Sigmoid colon (tissue), 6 donors: ENCODE measurements at regions not wholly inside any gene's neighbourhood (a gene's known extent, or its start where the extent isn't known, plus 50 kb on each side); places are given as distances from the start of the nearest gene placed in this dataset.

Source experiments
- DNase-seq: peaks from one replicate; pipeline ENCODE4 v3.0.0-alpha.2; 2019
- H3K27ac ChIP-seq, 4 donors: fragments of 200-600 bp; sonication (generic); one replicate each; pipeline ENCODE4 v1.5.1; 2016 to 2019; ENCODE audit warnings: mild to moderate bottlenecking in 1 of 4
- H3K27me3 ChIP-seq, 3 donors: fragments of 200-600 bp; sonication (generic); one replicate each; pipeline ENCODE4 v1.5.1; 2019; ENCODE audit warnings: mild to moderate bottlenecking in 1 of 3
- H3K36me3 ChIP-seq, 4 donors: fragments of 200-600 bp; sonication (generic); one replicate each; pipeline ENCODE4 v1.5.1; 2016 to 2019
- H3K4me1 ChIP-seq, 4 donors: fragments of 200-600 bp; sonication (generic); one replicate each; pipeline ENCODE4 v1.5.1; 2017 to 2019
- H3K4me3 ChIP-seq, 4 donors: fragments of 200-600 bp; sonication (generic); one replicate each; pipeline ENCODE4 v1.5.1; 2017 to 2019; ENCODE audit warnings: mild to moderate bottlenecking in 2 of 4, moderate library complexity in 1 of 4
- H3K9me3 ChIP-seq, 4 donors: fragments of 200-600 bp in 3 of 4; sonication (generic) in 3 of 4; one replicate each; pipeline versions ENCODE4 v1.5.1 to v1.6.1; 2013 to 2019
- CTCF ChIP-seq, 4 experiments: fragments of 450-650 bp in 3 of 4; fragments of 200-600 bp in 1 of 4; IDR thresholded peaks; one replicate each; pipeline ENCODE4 v1.5.1; 2016 to 2019; ENCODE audit warnings: antibody characterized with exemption in 4 of 4, mild to moderate bottlenecking in 3 of 4, moderate library complexity in 2 of 4
- EP300 ChIP-seq, 4 donors: sonication (generic); formaldehyde crosslinking; IDR thresholded peaks; one replicate each; pipeline ENCODE4 v1.6.1; 2017; ENCODE audit warnings: antibody characterized with exemption in 4 of 4
- POLR2A ChIP-seq, 2 donors: fragments of 450-650 bp; IDR thresholded peaks; one replicate each; pipeline ENCODE4 v1.6.1; 2016; ENCODE audit warnings: antibody characterized with exemption in 2 of 2, mild to moderate bottlenecking in 2 of 2, moderate library complexity in 2 of 2
- POLR2AphosphoS5 ChIP-seq, 4 donors: sonication (generic); formaldehyde crosslinking; IDR thresholded peaks; one replicate each; pipeline ENCODE4 v1.6.1; 2017; ENCODE audit warnings: antibody characterized with exemption in 4 of 4
- WGBS, 2 donors: extraction: QIAGEN DNeasy Blood & Tissue Kit; methylation state at CpG; one replicate each; pipeline ENCODE4 v1.1.7; 2013; 5-methylcytosine and 5-hydroxymethylcytosine counted together
- intact Hi-C: fragments of 100-400 bp; cut with DNase I; formaldehyde crosslinking; loops from one replicate; pipeline ENCODE4 v1.15.1; 2023
- donor health status: healthy with polysubstance abuse.
- donor health status: healthy.

- intact Hi-C loops: no loop called here
- Histone ChIP-seq H3K4me1 (peaks cover 0 to 17% (median 8%) of the 10 kb centered on the region in 4 donors), H3K27ac (no peak overlapping the region), H3K36me3 (no peaks in the 10 kb centered on the region), H3K27me3 (no peaks in the 10 kb centered on the region), H3K4me3 (no peak overlapping the region), H3K9me3 (peaks cover 0 to 2% (median 0%) of the 10 kb centered on the region in 4 donors)
- DNase-seq: no peak
- WGBS, 2 donors: 78 to 80% methylated on average over 3 of the region's 3 CpGs
- no peak for TF ChIP-seq POLR2AphosphoS5 (IDR thresholded peaks at IDR 0.05)
- no peak for TF ChIP-seq EP300 (IDR thresholded peaks at IDR 0.05)
Observed at GRCh38 chr2:216768908-216769411, 73.6 kb upstream of the IGFBP5 start.

GRCh38 chr2:216765761-216766262, 70.5 kb upstream of the IGFBP5 start:
- 16 to 23% methylated on average over 11 of the region's 11 CpGs for WGBS, 2 donors
- Histone ChIP-seq H3K27ac (no peak overlapping the region), H3K9me3 (no peaks in the 10 kb centered on the region), H3K4me1 (peaks cover 0 to 27% (median 16%) of the 10 kb centered on the region in 4 donors), H3K36me3 (no peaks in the 10 kb centered on the region), H3K27me3 (no peaks in the 10 kb centered on the region), H3K4me3 (no peak overlapping the region)
- TF ChIP-seq POLR2A (IDR thresholded peaks at IDR 0.05) (no peak), EP300 (IDR thresholded peaks at IDR 0.05) (no peak), CTCF (IDR thresholded peaks at IDR 0.05) (no peak), POLR2AphosphoS5 (IDR thresholded peaks at IDR 0.05) (no peak)
- intact Hi-C loops: no loop called here
- no peak for DNase-seq

- Histone ChIP-seq H3K36me3 (no peaks in the 10 kb centered on the region), H3K9me3 (no peaks in the 10 kb centered on the region), H3K4me1 (peaks cover 0 to 50% (median 39%) of the 10 kb centered on the region in 4 donors), H3K27me3 (no peaks in the 10 kb centered on the region), H3K4me3 (no peak overlapping the region), H3K27ac (no peak overlapping the region)
- TF ChIP-seq POLR2A (IDR thresholded peaks at IDR 0.05) (no peak), CTCF (IDR thresholded peaks at IDR 0.05) (no peak), EP300 (IDR thresholded peaks at IDR 0.05) (no peak), POLR2AphosphoS5 (IDR thresholded peaks at IDR 0.05) (no peak)
- no peak for DNase-seq
- intact Hi-C loops: no loop called here
Observed at GRCh38 chr2:216763396-216763795, 68.0 kb upstream of the IGFBP5 start.

- DNase-seq: no peak
- Histone ChIP-seq H3K27me3 (no peaks in the 10 kb centered on the region), H3K27ac (peak overlapping the region in 3 of 4 donors; percentile 73 to 82 (median 73)), H3K4me1 (peaks cover 0 to 65% (median 55%) of the 10 kb centered on the region in 4 donors), H3K4me3 (no peak overlapping the region), H3K9me3 (no peaks in the 10 kb centered on the region), H3K36me3 (no peaks in the 10 kb centered on the region)
- no peak for TF ChIP-seq POLR2A (IDR thresholded peaks at IDR 0.05)
- TF ChIP-seq POLR2AphosphoS5 (IDR thresholded peaks at IDR 0.05): no peak
- TF ChIP-seq EP300 (IDR thresholded peaks at IDR 0.05): no peak
- TF ChIP-seq CTCF (IDR thresholded peaks at IDR 0.05): no peak
- intact Hi-C loops: no loop called here
- WGBS, 2 donors: 65 to 88% methylated on average over 3 of the region's 3 CpGs
Observed at GRCh38 chr2:216761809-216762208, 66.5 kb upstream of the IGFBP5 start.

GRCh38 chr2:216761133-216761532, 65.8 kb upstream of the IGFBP5 start:
- Histone ChIP-seq H3K27ac (peak overlapping the region; percentile 10 to 82 (median 73)), H3K9me3 (no peaks in the 10 kb centered on the region), H3K27me3 (no peaks in the 10 kb centered on the region), H3K4me1 (peaks cover 0 to 69% (median 61%) of the 10 kb centered on the region in 4 donors), H3K4me3 (no peak overlapping the region), H3K36me3 (no peaks in the 10 kb centered on the region)
- intact Hi-C loops: no loop called here
- WGBS, 2 donors: 2 to 4% methylated on average over 1 of the region's 1 CpG
- no peak for DNase-seq
- no peak for TF ChIP-seq EP300 (IDR thresholded peaks at IDR 0.05)
- TF ChIP-seq CTCF (IDR thresholded peaks at IDR 0.05): no peak
- peak in 3 of 4 donors; percentile 11 to 45 (median 31) for TF ChIP-seq POLR2AphosphoS5 (IDR thresholded peaks at IDR 0.05)
